HG03342 (cell line): ENCODE measurements at regions not wholly inside any gene's neighbourhood (a gene's known extent, or its start where the extent isn't known, plus 50 kb on each side); places are given as distances from the start of the nearest gene placed in this dataset.

ENCODE experiments used
- ATAC-seq: cut with Tn5 transposase; IDR thresholded peaks from one replicate; pipeline ENCODE4 v1.9.1; 2021; ENCODE audit warnings: mild to moderate bottlenecking, moderate library complexity; ENCODE audit not compliant: unreplicated experiment

- ATAC-seq, result no peak
Measured at GRCh38 chr10:104505521-104506042, 135.5 kb upstream of the SORCS3 start.

GRCh38 chr10:104509981-104510380, 131.1 kb upstream of the SORCS3 start:
- no peak for ATAC-seq

GRCh38 chr10:104510644-104511043, 130.4 kb upstream of the SORCS3 start:
- no peak for ATAC-seq

DNA sequence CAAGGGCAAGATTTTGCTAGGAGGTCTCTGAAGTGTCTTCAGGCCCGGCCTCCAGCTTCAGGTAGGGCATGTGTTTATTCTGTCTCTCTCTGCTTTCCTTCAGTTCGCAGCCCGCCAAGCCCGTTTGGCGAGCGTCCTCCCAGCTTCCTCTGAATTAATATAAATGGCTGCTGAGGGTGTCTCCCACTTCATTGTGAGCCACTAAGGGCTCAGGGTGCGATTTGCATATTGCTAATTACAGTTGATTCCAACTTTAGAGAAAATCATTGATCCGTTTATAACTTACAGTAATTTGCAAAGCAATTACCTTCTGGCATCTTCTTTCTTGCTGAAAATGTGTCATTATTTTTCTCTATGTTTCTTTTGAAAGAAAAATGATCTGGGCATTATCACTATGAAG, 128.3 kb upstream of the SORCS3 start:
- no peak for ATAC-seq

DNA sequence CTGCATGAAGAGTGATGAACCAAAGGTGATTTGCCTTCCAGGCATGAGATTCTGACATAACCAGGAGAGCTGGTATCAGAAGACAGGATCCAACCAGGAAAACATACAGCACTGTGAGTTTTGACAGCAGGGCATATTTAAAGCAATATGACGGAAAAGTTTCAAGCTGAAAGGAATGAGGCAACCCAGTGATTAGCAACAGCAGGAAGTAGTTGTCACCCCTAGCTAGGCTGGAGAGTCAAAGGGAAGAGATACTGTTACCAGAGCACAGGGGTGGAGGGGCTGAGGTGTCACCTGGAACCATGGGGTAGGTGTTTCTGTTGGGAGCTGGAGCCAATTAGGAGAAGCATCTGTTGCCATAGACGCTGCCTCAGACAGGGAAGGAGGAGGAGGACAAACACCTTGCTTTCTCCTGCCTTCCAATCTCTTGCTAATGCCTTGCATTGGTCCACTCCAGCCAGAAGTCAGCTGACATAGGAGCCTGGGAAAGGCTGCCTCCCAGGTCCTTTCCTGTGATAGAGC, 125.4 kb upstream of the SORCS3 start:
- ATAC-seq, result no peak

- no peak for ATAC-seq
Measured at GRCh38 chr10:104516986-104517385, 124.1 kb upstream of the SORCS3 start.

- ATAC-seq, result no peak
Measured at GRCh38 chr10:104517946-104518345, 123.1 kb upstream of the SORCS3 start.

DNA sequence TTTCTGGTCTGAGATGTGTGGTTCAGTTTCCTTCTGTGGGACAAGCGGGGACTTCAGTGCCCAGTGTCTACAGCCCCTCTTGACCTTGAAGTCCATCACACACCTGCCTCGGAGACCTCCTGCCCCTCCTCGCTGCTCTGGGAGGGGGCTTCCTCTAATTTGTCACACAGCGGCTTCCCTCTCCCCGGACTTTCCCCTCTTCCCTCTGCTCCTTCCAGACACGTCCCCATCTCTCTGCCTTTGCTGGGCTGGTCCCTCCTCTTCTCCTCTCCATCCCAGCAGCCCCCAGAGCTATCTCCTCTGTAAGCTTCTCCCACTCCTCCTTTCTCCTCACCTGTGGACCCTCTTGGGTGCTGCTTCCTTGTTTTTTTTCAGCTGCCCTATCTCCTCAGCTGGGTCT, 122.2 kb upstream of the SORCS3 start:
- no peak for ATAC-seq

DNA sequence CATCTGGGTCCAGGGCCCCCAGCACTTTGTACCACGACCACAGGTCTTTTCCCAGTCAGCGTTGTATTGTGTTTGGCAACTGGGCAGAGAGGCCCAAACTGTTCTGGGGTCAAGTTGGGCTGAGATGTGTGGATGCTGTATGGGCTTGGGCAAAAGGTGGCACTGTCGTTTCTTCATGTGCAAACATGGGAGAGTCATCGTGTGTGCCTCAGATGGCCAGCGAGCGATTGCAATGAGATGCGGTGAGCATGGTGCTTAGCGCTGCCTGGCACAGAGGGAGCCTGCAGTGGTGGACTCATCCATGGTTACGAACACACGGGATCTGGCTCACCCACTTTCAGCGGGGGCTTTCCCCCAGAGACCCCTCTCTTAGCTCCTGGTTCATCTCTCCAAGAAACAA, 120.4 kb upstream of the SORCS3 start:
- ATAC-seq, result no peak

GRCh38 chr10:104521901-104522694, 119.0 kb upstream of the SORCS3 start:
- no peak for ATAC-seq

GRCh38 chr10:104526188-104526587, 114.9 kb upstream of the SORCS3 start:
- ATAC-seq, result no peak

DNA sequence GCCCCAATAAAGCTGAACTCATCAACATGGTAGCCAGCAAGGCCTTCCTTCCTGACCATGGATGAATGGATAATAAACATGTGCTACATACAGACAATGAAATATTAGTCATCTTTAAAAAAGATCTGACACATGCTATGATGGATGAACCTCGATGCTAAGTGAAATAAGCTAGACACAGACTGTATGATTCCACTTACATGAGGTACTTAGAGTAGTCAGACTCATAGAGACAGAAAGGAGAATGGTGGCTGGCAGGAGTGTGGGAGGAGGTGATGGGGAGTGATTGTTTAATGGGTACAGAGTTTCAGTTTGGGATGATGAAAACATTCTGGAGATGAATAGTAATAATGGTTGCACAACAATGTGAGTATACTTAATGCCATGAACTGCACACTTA, 114.1 kb upstream of the SORCS3 start:
- no peak for ATAC-seq

DNA sequence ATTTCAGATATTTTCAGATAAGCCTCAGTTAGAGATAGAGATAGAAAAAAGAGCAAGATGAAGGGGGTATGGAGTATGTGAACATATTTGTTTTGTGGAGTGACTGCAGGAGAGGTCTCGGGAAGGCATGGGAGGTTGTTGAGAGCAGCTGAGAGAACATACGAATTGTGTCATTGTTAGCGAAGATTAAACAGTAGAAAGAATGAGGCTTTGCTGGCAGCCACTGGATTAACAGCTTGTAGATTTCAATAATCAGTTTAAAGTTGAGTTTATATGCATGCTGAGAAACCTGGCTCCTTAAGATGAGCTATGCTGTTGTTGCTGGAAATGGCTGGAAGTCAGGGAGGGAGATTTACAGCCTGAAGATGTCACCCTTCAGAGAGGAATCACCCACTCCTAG, 100.9 kb upstream of the SORCS3 start:
- no peak for ATAC-seq

DNA sequence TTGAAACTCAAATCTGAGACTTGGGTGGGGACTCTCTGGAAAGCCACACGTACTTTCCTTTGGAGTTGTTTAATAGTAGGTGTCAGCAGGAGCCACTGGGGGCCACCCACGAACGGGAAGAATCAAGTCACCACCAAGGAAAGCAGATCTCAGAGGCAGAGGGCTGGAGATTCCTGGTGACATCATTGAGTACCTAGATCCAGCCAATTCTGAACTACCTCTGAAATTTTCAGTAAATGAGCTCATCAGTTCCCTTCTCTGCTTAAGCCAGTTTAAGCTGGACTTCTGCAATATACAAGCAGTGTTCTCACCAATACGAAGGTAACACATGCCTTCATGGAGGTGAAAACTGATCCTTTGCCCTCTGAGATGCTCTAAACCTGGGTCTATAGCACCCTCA, 99.3 kb upstream of the SORCS3 start:
- ATAC-seq, result no peak

DNA sequence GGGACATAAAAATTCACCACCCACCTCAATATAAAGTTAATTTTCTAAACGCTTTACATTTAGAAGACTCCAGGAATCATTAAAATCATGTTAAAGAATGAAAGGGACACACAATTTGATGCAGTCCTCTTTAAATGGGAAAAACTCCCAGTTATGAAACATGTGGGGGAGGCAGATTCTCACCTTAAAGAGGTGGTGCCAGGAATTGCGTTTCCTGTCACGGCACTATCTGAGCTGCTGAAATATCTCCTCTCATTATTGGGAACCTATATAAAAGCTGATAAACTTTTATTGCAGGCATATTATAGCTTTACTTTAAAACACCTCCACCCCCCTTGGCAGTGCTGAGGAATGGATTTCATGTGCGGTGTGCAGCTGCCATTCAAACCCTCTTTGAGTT, 94.8 kb upstream of the SORCS3 start:
- no peak for ATAC-seq

GRCh38 chr10:104546756-104547155, 94.3 kb upstream of the SORCS3 start:
- no peak for ATAC-seq

- no peak for ATAC-seq
Measured at GRCh38 chr10:104548090-104548489, 93.0 kb upstream of the SORCS3 start.

GRCh38 chr10:104556831-104557230, 84.3 kb upstream of the SORCS3 start:
- no peak for ATAC-seq

DNA sequence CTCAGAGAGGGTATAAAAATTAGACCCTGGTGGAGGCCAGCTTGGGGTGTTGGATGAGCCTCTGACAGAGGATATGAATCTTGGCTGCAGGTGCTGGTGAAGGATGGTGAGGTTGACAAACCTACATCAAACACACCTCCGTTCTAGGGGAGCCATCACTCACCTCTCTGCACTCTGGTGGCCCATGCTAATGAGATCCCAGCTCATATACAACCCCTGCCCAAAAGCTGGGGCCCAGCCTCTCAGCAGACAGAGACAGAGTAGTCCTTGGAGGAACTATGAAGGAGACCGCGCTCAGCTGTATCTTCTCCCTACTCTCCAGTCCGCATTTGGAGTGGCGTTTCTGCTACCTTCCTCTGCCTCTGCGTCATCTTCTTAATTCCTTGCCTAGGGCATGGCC, 83.1 kb upstream of the SORCS3 start:
- no peak for ATAC-seq

GRCh38 chr10:104559935-104560334, 81.2 kb upstream of the SORCS3 start:
- no peak for ATAC-seq

GRCh38 chr10:104563051-104563450, 78.0 kb upstream of the SORCS3 start:
- no peak for ATAC-seq

- ATAC-seq, result no peak
Measured at GRCh38 chr10:104563548-104563947, 77.5 kb upstream of the SORCS3 start.

DNA sequence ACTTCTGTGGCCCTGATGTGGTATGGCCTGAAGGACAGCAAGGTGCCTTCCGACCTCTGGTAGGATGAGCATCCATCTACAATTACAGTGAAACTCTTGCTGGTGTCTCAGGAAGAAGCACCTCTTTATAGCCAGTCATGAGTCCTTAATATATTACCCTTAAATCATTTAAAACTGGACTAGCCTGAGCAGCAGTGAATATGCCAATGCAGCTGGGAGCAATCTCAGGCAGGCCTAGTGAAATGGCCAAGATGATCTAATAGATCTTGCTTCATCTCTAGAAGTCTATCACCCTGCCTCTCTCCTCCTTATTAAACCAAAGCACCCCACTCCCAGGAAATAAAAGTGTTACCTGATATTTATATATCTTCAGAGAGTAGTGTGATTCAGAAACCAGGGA, 66.7 kb upstream of the SORCS3 start:
- no peak for ATAC-seq
